HG03064 (cell line): ENCODE measurements at regions not wholly inside any gene's neighbourhood (a gene's known extent, or its start where the extent isn't known, plus 50 kb on each side); places are given as distances from the start of the nearest gene placed in this dataset.
"Not testable (repeated sequence)": the region's sequence is repeated elsewhere in the genome, so short reads cannot be mapped to it uniquely, and the experiment has no call there.

Source experiments
- ATAC-seq: cut with Tn5 transposase; IDR thresholded peaks from one replicate; pipeline ENCODE4 v1.9.1; 2021; ENCODE audit warnings: low read depth; ENCODE audit not compliant: unreplicated experiment

DNA sequence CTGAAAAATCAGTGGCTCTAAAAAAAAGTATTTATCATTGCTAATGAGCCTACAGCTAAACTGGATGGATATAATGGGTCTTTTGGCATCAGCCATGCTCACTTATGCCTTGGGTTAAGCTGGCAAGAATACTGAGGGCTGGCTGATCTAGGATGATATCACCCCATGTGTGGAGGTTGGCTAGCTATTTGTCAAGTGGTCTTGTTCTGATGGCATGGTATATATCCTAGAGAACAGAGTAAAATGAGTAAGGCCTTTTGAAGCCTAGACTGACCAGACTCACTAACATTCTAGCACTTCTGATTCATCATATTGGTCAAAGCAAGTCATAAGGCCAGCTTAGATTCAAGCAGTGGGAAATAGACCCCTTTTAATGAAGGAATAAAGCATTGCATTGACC, 383.0 kb downstream of the SLITRK1 start:
- ATAC-seq = no peak

DNA sequence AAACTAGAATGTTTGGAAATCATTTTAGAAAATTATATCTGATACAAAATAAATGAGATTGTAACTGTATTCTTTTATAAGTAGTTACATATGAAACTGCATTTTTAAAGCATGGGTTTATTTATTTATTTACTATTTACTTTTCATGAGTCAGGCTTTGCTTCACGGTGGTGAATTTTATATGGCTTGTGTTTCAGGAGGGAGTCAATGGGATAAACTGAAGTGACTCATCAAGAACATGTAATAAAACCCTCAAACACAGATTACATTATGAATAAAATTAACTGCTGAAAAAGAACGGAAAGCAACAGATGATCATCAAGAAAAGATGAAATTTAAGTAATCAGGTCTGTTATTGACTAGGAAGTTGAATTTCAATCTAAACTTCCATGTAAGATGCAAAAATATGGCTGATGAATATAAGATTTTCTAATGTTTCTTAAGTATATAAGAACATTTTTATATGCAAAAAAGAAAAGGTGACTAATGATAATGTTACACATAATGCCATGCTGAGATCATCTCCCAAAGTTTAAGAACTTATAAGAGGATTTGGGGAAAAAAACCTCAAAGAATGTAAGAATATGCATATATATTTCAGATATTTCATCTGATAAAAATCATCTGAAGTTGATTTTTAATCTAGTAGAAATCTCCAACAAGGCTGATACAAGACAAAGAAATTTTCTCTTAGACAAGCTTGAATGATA, 383.6 kb downstream of the SLITRK1 start:
- ATAC-seq = no peak

DNA sequence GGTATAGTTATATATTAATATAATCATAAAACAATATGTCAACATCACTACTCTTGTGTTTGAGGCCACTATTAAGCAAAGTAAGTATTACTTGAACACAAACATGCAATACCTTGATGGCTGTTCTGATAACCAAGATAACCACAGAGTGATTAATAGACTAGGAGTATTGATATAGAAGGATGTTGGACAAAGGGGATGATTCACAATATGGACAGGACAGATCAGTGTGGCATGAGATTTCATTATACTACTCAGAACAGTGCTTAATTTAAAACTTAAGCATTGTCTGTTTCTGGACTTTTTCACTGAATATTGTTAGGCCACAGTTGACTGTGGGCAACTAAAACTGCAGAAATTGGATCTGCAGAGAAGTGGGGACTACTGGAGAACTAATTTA, 384.2 kb downstream of the SLITRK1 start:
- ATAC-seq = no peak

DNA sequence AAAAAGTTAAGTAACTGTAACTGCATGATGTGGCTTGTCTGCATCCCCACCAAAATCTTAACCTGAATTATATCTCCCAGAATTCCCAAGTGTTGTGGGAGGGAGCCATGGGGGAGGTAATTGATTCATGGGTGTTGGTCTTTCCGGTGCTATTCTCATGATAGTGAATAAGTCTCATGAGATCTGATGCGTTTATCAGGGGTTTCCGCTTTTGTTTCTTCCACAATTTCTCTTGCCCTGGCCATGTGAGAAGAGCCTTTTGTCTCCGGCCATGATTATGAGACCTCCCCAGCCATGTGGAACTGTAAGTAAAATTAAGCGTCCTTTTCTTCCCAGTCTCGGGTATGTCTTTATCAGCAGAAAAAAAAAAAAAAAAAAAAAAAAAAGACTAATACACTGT, 385.8 kb downstream of the SLITRK1 start:
- ATAC-seq = no peak

DNA sequence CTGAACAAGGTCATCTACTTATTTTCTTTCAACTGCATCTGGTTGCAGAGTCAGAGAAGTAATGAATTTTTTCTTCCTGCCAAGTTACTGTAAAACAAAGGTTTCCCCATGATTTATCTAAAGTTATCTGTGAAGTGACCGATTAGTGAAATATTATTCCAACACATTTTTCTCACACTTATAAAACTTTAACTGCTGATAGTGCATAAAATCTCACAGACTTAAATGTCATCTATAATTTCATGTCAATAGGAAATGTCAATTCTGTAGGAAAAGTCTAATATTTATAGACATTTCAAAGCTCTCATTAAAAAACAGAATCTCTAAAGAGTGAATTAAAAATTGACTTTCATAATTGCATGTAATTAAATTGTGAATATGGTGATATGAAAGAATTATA, 397.2 kb downstream of the SLITRK1 start:
- no peak for ATAC-seq

DNA sequence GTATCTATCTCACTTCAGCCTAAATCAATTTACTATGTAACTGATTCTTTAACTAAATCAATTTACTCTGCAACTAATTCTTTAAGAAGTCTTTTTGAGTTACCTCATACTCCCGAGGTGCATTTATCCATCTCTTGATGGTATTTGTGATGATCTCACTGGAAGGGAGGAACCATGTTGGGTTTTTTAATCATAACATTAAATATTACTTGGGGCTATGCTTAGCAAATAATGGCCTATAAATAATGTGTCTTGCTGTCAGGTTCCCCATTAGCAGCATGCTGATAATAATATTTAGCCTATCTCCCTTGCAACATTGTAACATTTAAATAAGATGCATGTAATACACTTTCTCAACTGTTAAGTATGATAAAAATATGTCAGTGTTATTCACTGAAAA, 411.3 kb downstream of the SLITRK1 start:
- ATAC-seq = no peak

DNA sequence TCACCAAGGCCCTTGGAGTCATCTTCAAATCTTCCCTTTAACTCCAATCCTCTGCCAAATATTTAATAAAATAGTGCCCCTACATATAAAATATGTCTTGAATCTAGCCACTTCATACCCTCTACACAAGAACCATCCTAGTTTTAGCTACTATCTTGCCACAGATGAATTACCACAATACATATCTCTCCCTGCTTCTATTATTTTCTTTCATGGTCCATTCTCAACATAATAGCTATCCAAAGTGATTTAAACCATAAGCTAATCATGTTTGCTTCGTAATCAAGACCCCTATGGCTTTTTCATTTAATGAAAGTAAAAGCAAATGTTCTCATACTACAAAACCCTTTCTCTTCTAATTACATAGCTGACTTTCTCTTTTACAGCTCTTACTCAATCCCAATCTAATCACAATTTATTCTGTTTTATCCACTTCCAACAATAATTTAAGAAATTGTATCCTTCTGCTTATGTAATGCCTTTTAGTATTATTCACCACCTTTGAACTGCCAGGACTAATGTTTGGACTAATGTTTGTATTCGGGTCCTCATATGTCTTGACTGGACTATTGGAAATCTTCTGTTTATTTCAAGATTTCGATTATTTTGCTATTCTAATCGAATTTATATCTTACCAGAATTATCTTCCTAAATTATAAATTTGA, 412.0 kb downstream of the SLITRK1 start:
- no peak for ATAC-seq

DNA sequence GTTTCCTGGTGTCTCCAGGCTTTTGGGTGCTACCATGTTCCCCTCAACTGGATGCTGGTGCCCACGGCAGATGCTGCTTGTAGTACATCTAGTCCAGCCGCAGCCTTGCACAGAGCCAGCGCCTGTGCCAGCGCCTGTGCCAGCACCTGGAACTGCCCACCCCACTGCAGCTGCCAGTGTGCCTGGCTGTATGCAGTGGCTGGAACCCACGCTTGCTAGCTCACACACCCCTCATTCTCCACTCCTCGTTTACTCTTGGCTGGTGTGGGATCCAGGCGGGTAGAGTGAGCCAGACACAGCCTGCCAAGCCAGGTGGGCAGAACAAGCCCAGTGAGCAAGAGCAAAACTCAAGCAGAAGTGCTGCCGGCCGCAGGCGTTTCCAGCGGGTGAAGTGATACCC, 428.6 kb downstream of the SLITRK1 start:
- ATAC-seq = no peak

DNA sequence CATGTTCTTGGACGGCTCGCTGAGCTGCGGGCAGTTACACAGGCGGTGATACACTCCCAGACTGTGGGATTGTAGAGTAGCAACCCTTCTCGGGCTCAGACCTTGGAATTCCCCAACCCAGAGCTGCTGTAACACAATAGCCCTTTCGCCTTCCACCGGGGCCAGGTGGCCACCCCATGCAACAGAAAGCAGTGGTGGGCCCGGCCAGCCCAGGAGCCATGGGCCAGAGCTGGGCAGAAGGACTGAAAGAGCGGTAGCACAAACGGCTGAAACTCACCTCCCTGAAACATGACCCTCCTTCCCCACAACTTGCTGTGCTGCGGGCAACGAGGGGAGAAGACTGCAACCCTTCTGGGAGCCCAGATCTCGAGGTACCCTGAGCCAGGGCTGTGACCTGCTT, 429.0 kb downstream of the SLITRK1 start:
- no peak for ATAC-seq

DNA sequence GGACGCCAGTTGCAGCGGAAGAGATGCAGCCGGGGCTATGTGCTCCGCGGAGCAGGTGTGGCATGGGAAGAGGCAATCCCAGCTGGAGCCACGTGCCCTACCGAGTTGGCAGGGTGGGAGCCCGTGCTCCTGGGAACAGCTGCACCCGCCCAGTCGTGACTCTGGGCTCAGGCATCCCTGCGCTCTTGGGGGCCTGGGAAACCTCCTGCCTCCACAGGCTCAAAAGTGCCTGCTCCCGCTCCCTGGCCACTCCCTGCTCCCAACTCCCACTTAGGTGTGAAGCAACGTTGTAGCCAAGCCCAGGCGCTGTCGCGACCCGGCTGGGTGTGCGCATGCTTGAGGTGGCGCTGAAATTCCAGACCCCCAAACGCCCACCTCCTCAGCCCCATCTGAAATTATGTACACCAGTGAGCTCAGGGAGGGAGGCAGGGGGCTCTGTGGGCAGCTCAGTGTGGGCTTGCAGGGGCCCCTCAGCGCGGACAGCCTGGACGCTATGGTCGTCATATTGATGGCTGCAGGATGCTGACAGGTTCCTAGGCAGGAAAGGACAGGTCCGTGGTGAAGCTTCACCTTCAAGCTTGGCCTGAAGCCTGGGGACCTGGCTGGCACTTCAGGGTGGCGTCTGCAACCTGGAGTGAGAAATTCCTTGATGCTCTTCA, 429.9 kb downstream of the SLITRK1 start:
- no peak for ATAC-seq

DNA sequence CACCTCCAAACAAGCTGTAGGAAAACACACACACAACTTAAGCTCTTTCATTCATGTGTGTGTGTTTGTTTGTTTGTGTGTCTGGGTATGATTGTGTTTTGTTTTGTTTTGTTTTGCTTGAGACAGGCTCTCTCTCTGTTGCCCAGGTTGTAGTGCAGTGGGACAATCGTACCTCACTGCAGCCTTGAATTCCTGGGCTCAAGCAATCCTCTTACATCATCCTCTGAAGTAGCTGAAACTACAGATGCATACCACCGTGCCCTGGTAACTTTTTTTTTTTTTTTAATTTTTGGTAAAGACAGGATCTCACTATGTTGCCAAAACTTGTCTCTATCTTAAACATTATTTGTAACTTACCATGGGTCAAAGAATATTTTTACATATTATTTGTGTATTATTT, 431.7 kb downstream of the SLITRK1 start:
- ATAC-seq = no peak

DNA sequence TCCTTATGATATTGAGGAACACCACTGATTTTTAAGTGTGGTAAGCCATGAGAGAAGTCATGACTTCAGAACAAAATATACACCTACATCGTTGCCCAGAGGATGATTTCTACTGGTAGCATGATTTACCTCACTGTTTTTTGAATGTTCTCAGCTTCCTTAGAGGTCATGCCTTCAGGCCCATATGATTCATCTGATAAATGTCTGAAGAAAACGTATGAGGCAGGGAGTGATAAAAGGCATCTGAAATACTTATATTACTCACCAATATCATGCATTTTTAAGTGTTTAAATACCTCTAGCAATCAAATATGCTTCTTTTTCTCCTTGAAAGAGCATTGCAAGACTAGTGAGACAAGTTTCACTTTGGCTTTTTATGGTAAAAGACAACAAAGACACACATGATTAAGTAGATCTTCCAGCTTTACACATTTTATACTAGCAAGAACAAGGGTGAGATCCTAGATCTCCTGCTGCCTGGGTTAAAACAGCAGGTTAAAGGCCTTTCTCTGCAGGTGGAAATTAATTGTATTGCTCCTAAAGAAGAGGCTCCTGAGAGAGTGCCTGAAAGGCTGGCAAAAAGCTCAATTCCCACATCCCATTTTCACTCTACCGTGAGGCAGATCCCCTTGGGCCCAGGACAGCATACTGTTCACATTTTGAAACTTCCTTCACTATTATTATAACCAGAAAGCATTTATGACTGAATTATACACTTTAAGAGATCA, 432.4 kb downstream of the SLITRK1 start:
- ATAC-seq = no peak

DNA sequence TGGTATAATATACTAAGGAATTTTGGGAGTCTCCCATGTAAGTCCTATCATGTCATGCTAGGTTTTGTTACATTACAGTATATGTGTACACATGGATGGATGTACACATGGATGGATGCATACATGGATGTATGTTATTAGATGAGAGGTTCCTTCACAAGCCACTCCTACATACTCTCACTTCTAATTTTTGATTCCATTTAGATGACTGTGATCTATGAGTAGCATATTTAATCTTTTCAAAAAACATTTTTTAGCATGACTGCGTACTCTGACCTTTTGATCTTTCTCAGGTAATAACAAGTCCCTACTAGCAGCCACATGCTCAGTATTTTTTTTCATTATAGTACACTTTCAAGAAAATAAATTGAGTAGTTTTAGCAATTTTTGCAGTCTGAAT, 441.8 kb downstream of the SLITRK1 start:
- no peak for ATAC-seq

DNA sequence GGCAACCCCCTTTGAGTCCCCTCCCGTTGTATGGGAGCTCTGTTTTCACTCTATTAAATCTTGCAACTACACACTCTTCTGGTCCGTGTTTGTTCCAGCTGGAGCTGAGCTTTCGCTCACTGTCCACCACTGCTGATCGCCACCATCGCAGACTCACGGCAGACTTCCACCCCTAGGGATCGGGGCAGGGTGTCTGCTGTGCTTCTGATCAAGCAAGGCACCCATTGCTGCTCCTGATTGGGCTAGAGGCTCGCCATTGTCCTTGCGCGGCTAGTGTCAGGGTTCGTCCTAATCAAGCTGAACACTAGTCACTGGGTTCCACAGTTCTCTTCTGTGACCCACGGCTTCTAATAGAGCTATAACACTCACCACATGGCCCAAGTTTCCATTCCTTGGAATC, 442.8 kb downstream of the SLITRK1 start:
- ATAC-seq = not testable (repeated sequence)

DNA sequence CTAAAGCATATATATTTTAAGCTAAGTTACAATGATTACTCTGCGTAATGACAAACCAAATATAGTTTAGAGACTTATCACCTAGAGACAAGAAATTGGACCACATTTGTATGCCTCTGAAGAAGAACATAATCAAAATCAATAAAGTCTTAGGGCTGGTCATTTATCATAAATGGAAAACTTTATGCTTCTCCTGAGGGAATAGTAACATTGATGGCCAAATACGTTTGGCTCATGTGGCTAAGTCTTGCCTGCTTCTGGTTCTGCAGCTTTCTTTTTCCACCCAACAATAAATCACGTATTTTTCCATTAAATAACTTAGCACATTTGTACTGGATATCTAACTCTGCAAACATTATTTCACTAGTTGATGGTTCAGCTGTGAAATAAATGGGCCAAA, 458.4 kb downstream of the SLITRK1 start:
- ATAC-seq = no peak

DNA sequence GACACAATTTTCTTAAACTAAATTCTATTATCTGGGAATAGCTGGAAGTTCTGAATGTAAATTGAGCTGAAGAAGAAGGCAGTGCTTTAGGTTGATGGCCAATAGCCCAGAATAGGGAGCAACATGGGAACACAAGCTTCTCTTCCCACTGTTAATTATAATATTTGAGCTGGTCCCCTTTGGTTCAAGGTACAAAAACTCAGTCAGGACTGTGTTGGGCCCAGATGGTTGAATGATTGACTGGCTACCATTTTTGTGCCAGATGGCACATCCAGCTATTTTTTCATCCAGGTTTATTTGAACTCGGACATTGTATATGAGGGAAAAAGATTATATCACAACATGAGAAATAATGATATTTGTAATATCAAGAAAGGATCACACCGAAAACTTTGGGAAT, 458.9 kb downstream of the SLITRK1 start:
- no peak for ATAC-seq

DNA sequence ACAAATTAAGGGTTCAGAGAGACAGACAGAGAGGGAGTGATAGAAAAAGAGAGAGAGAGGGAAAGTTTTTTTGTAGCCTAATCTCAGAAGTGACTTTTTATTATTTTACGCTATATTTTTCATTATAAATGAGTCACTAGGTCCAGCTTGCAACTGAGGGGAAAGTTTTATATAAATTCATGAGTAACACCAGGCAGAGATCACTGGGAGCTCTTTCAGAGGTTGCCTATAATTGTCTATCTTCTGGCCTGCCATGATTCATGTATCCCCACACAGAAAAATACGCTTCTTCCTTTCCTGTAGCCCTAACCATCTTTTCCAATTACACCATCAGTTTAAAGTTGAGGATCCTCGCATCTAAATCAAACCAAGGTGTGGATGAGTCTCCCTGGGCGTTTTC, 467.9 kb downstream of the SLITRK1 start:
- no peak for ATAC-seq

DNA sequence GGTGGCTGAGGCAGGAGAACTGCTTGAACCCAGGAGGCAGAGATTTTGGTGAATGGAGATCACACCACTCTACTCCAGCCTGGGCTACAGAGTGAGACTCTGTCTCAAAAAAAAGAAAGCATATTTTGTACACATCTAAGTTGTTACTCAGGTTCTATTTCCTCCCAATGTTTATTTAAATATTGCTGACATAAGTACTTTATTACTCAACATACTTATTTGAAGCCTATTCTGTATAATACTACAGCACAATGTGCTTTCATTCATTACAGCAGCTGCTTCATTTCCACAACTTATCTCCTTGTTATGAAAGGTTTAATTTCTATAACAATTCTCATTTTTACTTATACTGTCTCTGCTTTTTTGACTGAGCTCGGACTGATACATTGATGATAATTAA, 495.7 kb downstream of the SLITRK1 start:
- ATAC-seq = no peak

DNA sequence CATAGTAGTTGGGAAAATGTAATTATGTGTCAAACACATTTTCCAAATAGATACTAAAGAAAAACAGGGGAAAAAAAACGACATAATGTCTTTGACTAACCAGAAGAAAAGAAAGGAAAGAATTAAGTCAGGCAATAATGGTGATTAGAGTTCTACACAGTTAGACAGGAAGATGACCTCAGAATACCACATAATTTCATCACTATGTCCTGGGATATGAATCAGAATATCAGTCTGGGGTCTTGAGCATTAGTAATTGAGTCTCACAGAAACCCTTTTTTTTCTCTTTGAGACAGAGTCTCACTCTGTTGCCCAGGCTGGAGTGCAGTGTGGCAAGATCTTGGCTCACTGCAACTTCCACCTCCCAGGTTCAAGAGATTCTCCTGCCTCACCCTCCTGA, 503.4 kb downstream of the SLITRK1 start:
- no peak for ATAC-seq

DNA sequence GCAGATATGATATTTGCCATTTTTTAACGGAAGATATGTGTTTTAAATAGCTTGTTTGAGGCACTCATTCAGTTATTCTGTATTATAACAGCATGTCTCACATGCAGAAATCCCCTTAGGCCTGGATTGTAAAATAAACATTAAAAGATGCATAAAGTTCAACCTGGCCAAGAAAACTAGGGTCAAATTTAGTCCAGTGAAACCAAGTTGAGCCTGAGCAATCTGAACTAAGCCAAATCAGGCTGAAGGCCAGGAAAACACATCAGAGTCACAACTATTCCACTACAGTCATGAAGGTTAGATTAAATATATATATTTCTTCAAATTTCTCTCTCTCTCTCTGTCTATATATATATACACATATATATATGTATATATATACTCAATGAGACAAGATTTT, 504.8 kb downstream of the SLITRK1 start:
- no peak for ATAC-seq

DNA sequence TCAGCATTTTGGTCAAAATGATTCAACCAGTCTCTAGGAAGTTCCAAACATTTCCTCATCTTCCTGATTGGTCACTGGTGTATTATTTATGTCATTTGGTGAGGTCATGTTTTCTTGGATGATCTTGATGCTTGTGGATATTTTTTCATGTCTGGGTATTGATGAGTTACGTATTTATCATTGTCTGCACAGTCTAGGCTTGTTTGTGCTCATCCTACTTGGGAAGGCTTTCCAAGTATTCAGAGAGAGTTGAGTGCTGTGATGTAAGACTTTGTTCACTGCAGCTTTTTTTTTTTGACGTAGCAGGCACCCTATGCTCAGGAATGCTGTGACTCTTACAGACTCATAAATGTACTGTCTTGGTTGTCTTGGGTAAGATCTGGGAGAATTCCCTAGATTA, 509.5 kb downstream of the SLITRK1 start:
- no peak for ATAC-seq
